ENCODE measurements at regions not wholly inside any gene's neighbourhood (a gene's known extent, or its start where the extent isn't known, plus 50 kb on each side); places are given as distances from the start of the nearest gene placed in this dataset.

DNA sequence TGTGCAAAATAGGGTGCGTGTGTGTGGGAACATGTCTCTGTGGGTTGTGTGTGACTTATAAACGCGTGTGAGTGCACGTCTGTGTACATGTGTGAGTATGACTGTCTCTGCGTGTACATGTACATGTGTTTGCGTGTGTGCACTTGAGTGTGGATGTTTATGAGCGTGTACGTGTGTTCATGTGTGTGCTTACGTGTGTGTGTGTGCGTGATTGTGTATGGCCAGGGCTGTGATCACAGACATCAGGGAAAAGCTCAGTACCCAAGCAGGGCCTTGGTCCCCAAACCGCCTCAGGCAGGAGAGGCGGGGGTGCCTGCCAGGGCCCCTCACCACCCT lies 326.3 kb upstream of the DIO3 start:
- no peak for TF ChIP-seq SIN3A (IDR thresholded peaks at IDR 0.05; ENCODE audit: borderline replicate concordance, insufficient read depth, low read depth, low read length)
- no peak for TF ChIP-seq POLR2AphosphoS5 (IDR thresholded peaks at IDR 0.05; ENCODE audit: low read depth, low read length)
- TF ChIP-seq, protein P1, sequence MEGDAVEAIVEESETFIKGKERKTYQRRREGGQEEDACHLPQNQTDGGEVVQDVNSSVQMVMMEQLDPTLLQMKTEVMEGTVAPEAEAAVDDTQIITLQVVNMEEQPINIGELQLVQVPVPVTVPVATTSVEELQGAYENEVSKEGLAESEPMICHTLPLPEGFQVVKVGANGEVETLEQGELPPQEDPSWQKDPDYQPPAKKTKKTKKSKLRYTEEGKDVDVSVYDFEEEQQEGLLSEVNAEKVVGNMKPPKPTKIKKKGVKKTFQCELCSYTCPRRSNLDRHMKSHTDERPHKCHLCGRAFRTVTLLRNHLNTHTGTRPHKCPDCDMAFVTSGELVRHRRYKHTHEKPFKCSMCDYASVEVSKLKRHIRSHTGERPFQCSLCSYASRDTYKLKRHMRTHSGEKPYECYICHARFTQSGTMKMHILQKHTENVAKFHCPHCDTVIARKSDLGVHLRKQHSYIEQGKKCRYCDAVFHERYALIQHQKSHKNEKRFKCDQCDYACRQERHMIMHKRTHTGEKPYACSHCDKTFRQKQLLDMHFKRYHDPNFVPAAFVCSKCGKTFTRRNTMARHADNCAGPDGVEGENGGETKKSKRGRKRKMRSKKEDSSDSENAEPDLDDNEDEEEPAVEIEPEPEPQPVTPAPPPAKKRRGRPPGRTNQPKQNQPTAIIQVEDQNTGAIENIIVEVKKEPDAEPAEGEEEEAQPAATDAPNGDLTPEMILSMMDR (IDR thresholded peaks at IDR 0.05): no peak

All from Panc1 (cell line).